Fibroblast of the aortic adventitia (primary cell): ENCODE measurements at regions not wholly inside any gene's neighbourhood (a gene's known extent, or its start where the extent isn't known, plus 50 kb on each side); places are given as distances from the start of the nearest gene placed in this dataset.
"Not testable (repeated sequence)": the region's sequence is repeated elsewhere in the genome, so short reads cannot be mapped to it uniquely, and the experiment has no call there.

Experiments used
- DNase-seq: peaks from one replicate; pipeline ENCODE4 v3.0.0-alpha.2; 2010; ENCODE audit warnings: low read depth
- H3K4me3 ChIP-seq: 2 replicates; pipeline ENCODE4 v1.5.1; 2011; ENCODE audit warnings: low read depth, mild to moderate bottlenecking, control low read depth, low read length, moderate library complexity
- CTCF ChIP-seq: IDR thresholded peaks from 2 replicates; pipeline ENCODE4 v1.5.1; 2011; ENCODE audit warnings: mild to moderate bottlenecking, low read length, control low read depth, inconsistent platforms; ENCODE audit not compliant: insufficient read depth

- no peak for TF ChIP-seq CTCF
- DNase-seq = no peak
Observed at GRCh38 chr1:60918867-60919266, 163.5 kb upstream of the NFIA start.

DNA sequence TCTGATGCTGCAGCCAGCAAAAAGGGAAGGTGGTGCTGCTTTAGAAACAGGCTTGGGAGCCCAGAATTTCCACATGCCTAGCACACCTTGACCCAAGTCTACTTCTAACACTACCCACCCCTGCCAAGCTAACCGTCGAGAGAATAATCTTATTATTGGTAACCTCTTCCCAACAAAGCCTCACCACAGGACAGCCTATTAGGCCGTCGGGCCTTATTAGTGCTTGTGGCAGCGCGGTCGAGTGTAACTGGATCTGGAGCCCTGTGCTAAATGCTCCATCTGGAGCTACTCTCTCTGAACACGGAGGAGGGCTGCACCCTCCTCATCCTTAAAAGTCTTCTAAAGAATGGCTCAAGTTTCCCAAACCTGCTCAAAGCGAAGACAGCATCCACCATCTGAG is 165.5 kb upstream of the NFIA start:
- DNase-seq = no peak
- H3K4me3 ChIP-seq = no peak overlapping the region
- no peak for TF ChIP-seq CTCF

More at GRCh38 chr1:60918867-60919266, 163.5 kb upstream of the NFIA start:
- H3K4me3 ChIP-seq = no peak overlapping the region

DNA sequence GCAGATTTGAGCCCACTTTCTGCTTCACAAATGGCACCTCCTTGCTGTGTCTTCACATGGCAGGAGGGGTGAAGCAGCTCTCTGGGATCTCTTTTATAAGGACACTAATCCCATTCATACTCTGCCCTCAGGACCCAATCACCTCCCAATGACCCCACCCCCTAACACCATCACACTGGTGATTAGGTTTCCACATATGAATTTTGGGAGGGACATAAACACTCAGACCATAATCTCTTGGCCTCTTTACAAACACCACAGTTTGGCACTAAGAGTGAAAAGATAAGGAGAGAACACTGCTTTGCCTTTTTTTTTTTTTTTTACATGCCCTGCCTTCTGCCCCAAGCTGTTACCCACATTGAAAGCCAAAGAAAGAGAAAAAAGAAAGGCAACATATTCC is 166.2 kb upstream of the NFIA start:
- H3K4me3 ChIP-seq = no peak overlapping the region
- no peak for TF ChIP-seq CTCF
- no peak for DNase-seq

DNA sequence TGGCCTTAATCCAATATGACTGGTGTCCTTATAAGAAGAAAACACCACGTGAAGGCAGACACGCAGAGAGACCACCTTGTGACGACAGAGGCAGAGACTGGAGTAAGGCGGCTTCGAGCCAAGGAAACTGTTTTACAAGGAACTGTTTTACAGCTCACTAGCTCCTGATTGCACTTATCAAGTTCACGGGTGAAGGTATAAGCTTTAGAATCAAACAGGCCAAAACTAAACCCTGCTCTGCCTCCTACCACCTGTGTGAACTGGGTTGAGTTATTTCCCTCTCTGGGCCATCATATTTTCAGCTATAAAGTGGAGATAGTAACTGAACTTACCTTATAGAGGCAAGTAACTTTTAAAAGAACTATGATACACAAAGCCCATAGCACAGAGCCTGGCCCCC is 166.9 kb upstream of the NFIA start:
- no peak for TF ChIP-seq CTCF
- no peak overlapping the region for H3K4me3 ChIP-seq
- no peak for DNase-seq

- TF ChIP-seq CTCF = no peak
- no peak overlapping the region for H3K4me3 ChIP-seq
- DNase-seq = no peak
Observed at GRCh38 chr1:60914982-60915381, 167.4 kb upstream of the NFIA start.

GRCh38 chr1:60913708-60914107 is 168.7 kb upstream of the NFIA start:
- DNase-seq, H3K4me3 ChIP-seq: not testable (repeated sequence)

DNA sequence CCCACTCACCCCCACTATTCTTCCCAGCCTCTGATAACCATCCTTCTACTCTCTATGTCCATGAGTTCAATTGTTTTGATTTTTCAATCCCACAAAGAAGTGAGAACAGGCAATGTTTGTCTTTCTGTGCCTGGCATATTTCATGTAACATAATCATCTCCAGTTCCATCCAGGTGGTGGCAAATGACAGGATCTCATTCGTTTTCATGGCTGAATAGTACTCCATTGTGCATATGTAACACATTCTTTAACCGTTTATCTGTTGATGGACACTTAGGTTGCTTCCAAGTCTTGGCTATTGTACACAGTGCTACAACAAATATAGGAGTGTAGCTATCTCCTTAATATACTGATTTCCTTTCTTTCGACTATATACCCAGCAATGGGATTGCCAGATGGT is 169.3 kb upstream of the NFIA start:
- no peak overlapping the region for H3K4me3 ChIP-seq
- TF ChIP-seq CTCF = no peak
- no peak for DNase-seq
